Calu3 (cell line): ENCODE measurements at regions not wholly inside any gene's neighbourhood (a gene's known extent, or its start where the extent isn't known, plus 50 kb on each side); places are given as distances from the start of the nearest gene placed in this dataset.

Experiments
- BruUV-seq: library from RNA; stranded (reverse); fragments of 400-500 nt; replicated peaks from 2 replicates; lab custom pipeline; 2021; lab: Mats Ljungman, UMichigan
- CTCF ChIA-PET: fragments of 300-600 bp; sonication (Branson Sonifier 250); formaldehyde crosslinking; loops from one replicate; lab custom pipeline; 2022; ENCODE audit warnings: antibody characterized with exemption; lab: Charles Lee
- DNase-seq: peaks from one replicate; pipeline ENCODE4 v3.0.0; 2022
- H3K27ac Mint-ChIP-seq: one replicate; pipeline ENCODE4 v1.8.0; 2022; ENCODE audit warnings: mixed read lengths; ENCODE audit not compliant: unreplicated experiment
- H3K27me3 Mint-ChIP-seq: one replicate; pipeline ENCODE4 v1.8.0; 2022; ENCODE audit warnings: mixed read lengths; ENCODE audit not compliant: unreplicated experiment
- H3K36me3 Mint-ChIP-seq: one replicate; pipeline ENCODE4 v1.8.0; 2022; ENCODE audit warnings: mild to moderate bottlenecking, moderate library complexity, mixed read lengths; ENCODE audit not compliant: insufficient read depth, unreplicated experiment
- H3K4me1 Mint-ChIP-seq: one replicate; pipeline ENCODE4 v1.8.0; 2022; ENCODE audit warnings: mild to moderate bottlenecking, low read depth, mixed read lengths; ENCODE audit not compliant: unreplicated experiment
- H3K4me3 Mint-ChIP-seq: one replicate; pipeline ENCODE4 v1.8.0; 2022; ENCODE audit warnings: mild to moderate bottlenecking, low read depth, moderate library complexity, mixed read lengths; ENCODE audit not compliant: unreplicated experiment
- H3K9me3 Mint-ChIP-seq: one replicate; pipeline ENCODE4 v1.8.0; 2022; ENCODE audit warnings: low read depth, mixed read lengths; ENCODE audit not compliant: unreplicated experiment
- CTCF ChIP-seq: fragments of 200-600 bp; IDR thresholded peaks from one replicate; pipeline ENCODE4 v1.8.0; 2022; ENCODE audit warnings: antibody characterized with exemption; ENCODE audit not compliant: unreplicated experiment
- intact Hi-C: fragments of 100-400 bp; cut with micrococcal nuclease; formaldehyde crosslinking; loops from one replicate; pipeline ENCODE4 v1.10.0; 2022; ENCODE audit not compliant: unreplicated experiment

- no peak for DNase-seq
- H3K27ac Mint-ChIP-seq, result no peak overlapping the region
- no peaks in the 10 kb centered on the region for H3K36me3 Mint-ChIP-seq
- no TSS peak for BruUV-seq
- H3K27me3 Mint-ChIP-seq, result no peaks in the 10 kb centered on the region
- no peak for TF ChIP-seq CTCF
- no peak overlapping the region for H3K4me3 Mint-ChIP-seq
- CTCF ChIA-PET, result no interaction called here
- H3K9me3 Mint-ChIP-seq, result no peaks in the 10 kb centered on the region
- intact Hi-C loops, result no loop called here
- H3K4me1 Mint-ChIP-seq, result peaks cover 8% of the 10 kb centered on the region
Measured at GRCh38 chr2:208819190-208819589, 412.6 kb downstream of the PTH2R start.

- Mint-ChIP-seq H3K27ac (no peak overlapping the region), H3K9me3 (no peaks in the 10 kb centered on the region), H3K4me1 (peaks cover 8% of the 10 kb centered on the region), H3K27me3 (no peaks in the 10 kb centered on the region), H3K4me3 (no peak overlapping the region), H3K36me3 (no peaks in the 10 kb centered on the region)
- CTCF ChIA-PET, result interaction anchor here (0.5 to 1.6 kb wide), 5 partner anchors 50 to 511 kb away, joined by 3 to 6 read pairs (median 4); no protein-coding TSS in a partner anchor
- intact Hi-C loops, result loop anchor here (1.0 to 10.0 kb wide), 5 partner anchors 165 to 511 kb away; no protein-coding TSS in a partner anchor
- no peak for DNase-seq
- BruUV-seq, result no TSS peak
- TF ChIP-seq CTCF, result peak; percentile 28
Measured at GRCh38 chr2:208820014-208820688, 413.6 kb downstream of the PTH2R start.

GRCh38 chr2:208827109-208827508 is 420.5 kb downstream of the PTH2R start:
- CTCF ChIA-PET, result interaction anchor here (0.6 kb wide), 1 partner anchor 1995 kb away, joined by 3 read pairs; no protein-coding TSS in a partner anchor
- TF ChIP-seq CTCF, result no peak
- no peak overlapping the region for H3K27ac Mint-ChIP-seq
- no TSS peak for BruUV-seq
- H3K36me3 Mint-ChIP-seq, result no peaks in the 10 kb centered on the region
- H3K27me3 Mint-ChIP-seq, result no peaks in the 10 kb centered on the region
- H3K4me3 Mint-ChIP-seq, result no peak overlapping the region
- DNase-seq, result no peak
- H3K9me3 Mint-ChIP-seq, result peaks cover 6% of the 10 kb centered on the region
- no peaks in the 10 kb centered on the region for H3K4me1 Mint-ChIP-seq
- intact Hi-C loops, result loop anchor here (10.0 kb wide), 1 partner anchor 158 kb away; no protein-coding TSS in a partner anchor

GRCh38 chr2:208827549-208828221 is 421.1 kb downstream of the PTH2R start:
- no peak for DNase-seq
- no peak overlapping the region for H3K27ac Mint-ChIP-seq
- H3K9me3 Mint-ChIP-seq, result peaks cover 6% of the 10 kb centered on the region
- no TSS peak for BruUV-seq
- H3K36me3 Mint-ChIP-seq, result no peaks in the 10 kb centered on the region
- H3K4me1 Mint-ChIP-seq, result no peaks in the 10 kb centered on the region
- TF ChIP-seq CTCF, result no peak
- CTCF ChIA-PET, result interaction anchor here (0.6 to 0.7 kb wide), 2 partner anchors 412 to 1995 kb away, joined by 3 read pairs; no protein-coding TSS in a partner anchor
- H3K27me3 Mint-ChIP-seq, result no peaks in the 10 kb centered on the region
- no peak overlapping the region for H3K4me3 Mint-ChIP-seq
- intact Hi-C loops, result loop anchor here (10.0 kb wide), 1 partner anchor 157 kb away; no protein-coding TSS in a partner anchor
